Spleen (tissue), 11 donors: ENCODE measurements at regions not wholly inside any gene's neighbourhood (a gene's known extent, or its start where the extent isn't known, plus 50 kb on each side); places are given as distances from the start of the nearest gene placed in this dataset.

Source experiments
- DNase-seq: peaks from one replicate; pipeline ENCODE4 v3.0.0-alpha.2; 2020
- H3K27ac ChIP-seq, 8 donors: fragments of 200-600 bp; sonication (generic) in 7 of 8; 1 replicate in 4 of 8; 2 replicates in 4 of 8; pipeline versions ENCODE4 v1.5.0 to v1.8.0; 2016 to 2021; ENCODE audit warnings: inconsistent platforms in 4 of 8, mild to moderate bottlenecking in 4 of 8, moderate library complexity in 1 of 8
- H3K27me3 ChIP-seq, 7 donors: fragments of 200-600 bp; sonication (generic) in 6 of 7; replicated peaks in 1 of 7; 1 replicate in 4 of 7; 2 replicates in 3 of 7; pipeline versions ENCODE4 v1.5.0 to v1.8.0; 2016 to 2021; ENCODE audit warnings: inconsistent platforms in 3 of 7, mild to moderate bottlenecking in 1 of 7
- H3K36me3 ChIP-seq, 6 donors: fragments of 200-600 bp; sonication (generic) in 5 of 6; 1 replicate in 4 of 6; 2 replicates in 2 of 6; pipeline versions ENCODE4 v1.5.0 to v1.8.0; 2016 to 2021; ENCODE audit warnings: inconsistent platforms in 2 of 6
- H3K4me1 ChIP-seq, 6 donors: fragments of 200-600 bp; sonication (generic) in 5 of 6; 1 replicate in 3 of 6; 2 replicates in 3 of 6; pipeline versions ENCODE4 v1.5.0 to v1.8.0; 2016 to 2021; ENCODE audit warnings: inconsistent platforms in 3 of 6
- H3K4me3 ChIP-seq, 8 donors: fragments of 200-600 bp; sonication (generic) in 7 of 8; 1 replicate in 4 of 8; 2 replicates in 4 of 8; pipeline versions ENCODE4 v1.5.0 to v1.8.0; 2016 to 2021; ENCODE audit warnings: inconsistent platforms in 4 of 8, mild to moderate bottlenecking in 4 of 8, moderate library complexity in 2 of 8
- H3K9me3 ChIP-seq, 8 donors: fragments of 200-600 bp; sonication (generic) in 7 of 8; 1 replicate in 4 of 8; 2 replicates in 4 of 8; pipeline versions ENCODE4 v1.5.0 to v1.8.0; 2016 to 2021; ENCODE audit warnings: inconsistent platforms in 4 of 8
- CTCF ChIP-seq, 11 experiments: fragments of 200-600 bp in 7 of 11; fragments of 450-650 bp in 4 of 11; sonication (generic) in 4 of 11; IDR thresholded peaks in 8 of 11; conservative IDR thresholded peaks in 3 of 11; 1 replicate in 7 of 11; 2 replicates in 4 of 11; pipeline versions ENCODE4 v1.4.0 to v1.8.0; 2016 to 2021; ENCODE audit warnings: antibody characterized with exemption in 11 of 11, inconsistent platforms in 4 of 11, mild to moderate bottlenecking in 1 of 11
- POLR2A ChIP-seq, 3 donors: fragments of 450-650 bp; IDR thresholded peaks; one replicate each; pipeline ENCODE4 v1.5.1; 2017; ENCODE audit warnings: antibody characterized with exemption in 3 of 3, mild to moderate bottlenecking in 1 of 3
- POLR2AphosphoS5 ChIP-seq, 3 donors: sonication (generic); formaldehyde crosslinking; IDR thresholded peaks; one replicate each; pipeline ENCODE4 v1.5.1; 2017; ENCODE audit warnings: antibody characterized with exemption in 3 of 3
- WGBS, 5 donors: extraction: QIAGEN DNeasy Blood & Tissue Kit in 3 of 5; methylation state at CpG; one replicate each; pipeline versions ENCODE4 v1.1.5 to v1.1.7; 2013 to 2018; 5-methylcytosine and 5-hydroxymethylcytosine counted together
- intact Hi-C: fragments of 100-400 bp; cut with DNase I; formaldehyde crosslinking; loops from one replicate; pipeline ENCODE4 v1.15.0; 2023; ENCODE audit warnings: low total_unique reads
- donor health status: healthy with polysubstance abuse.
- donor health status: DM: no; HTN: no; CAD: no; lungs with moderate emphysema.
- donor health status: DM: no; HTN: no; CAD: no.
- donor health status: Bipolar disorder and iron deficiency.
- donor health status: healthy.
- donor health status: DM: no; HTN: no; CAD: no.
- donor health status: DM: yes; HTN: yes; CAD: no.

- Histone ChIP-seq H3K27ac (no peak overlapping the region), H3K4me3 (no peak overlapping the region), H3K36me3 (no peaks in the 10 kb centered on the region), H3K9me3 (peaks cover 0 to 5% (median 3%) of the 10 kb centered on the region in 8 donors), H3K4me1 (no peaks in the 10 kb centered on the region), H3K27me3 (peaks cover 0 to 19% (median 0%) of the 10 kb centered on the region in 7 donors)
- intact Hi-C loops, result no loop called here
- 80 to 96% (median 85%) methylated on average over 10 to 11 of the region's 11 CpGs for WGBS, 5 donors
- DNase-seq, result peak; percentile 31
- TF ChIP-seq POLR2A (IDR thresholded peaks at IDR 0.05), result no peak
These were observed 138.9 kb upstream of the HDAC4 start for GRCh38 chr2:239539776-239540100.

DNA sequence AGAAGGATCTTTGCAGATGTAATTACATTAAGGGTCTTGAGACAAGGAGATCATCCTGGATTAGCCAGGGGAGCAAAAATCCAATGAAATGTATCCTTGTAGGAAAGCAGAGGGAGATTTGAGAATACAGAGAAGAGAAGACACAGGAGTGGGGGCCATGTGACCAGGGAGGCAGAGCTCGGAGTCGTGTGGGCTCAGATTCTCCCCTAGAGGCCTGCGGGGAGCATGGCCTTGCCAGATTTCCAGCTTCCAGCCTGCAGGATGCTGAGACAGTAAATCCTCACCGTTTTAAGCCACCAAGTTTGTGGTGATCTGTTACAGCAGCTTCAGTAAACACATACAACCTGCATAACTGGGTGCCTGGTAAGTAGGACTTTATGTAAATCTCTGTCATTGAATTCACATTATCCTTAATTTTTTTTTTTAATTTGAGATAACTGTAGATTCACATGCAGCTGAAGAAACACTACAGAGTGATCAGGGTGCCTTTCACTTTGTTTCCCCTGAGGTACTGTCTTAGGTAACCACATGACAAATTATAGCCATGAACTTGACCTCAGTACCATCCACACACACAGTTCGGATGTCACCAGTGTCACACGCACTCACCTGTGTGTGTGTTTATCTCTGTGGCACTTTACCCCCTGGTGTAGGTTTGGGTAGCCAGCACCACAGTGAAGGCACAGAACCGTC lies 138.4 kb upstream of the HDAC4 start:
- Histone ChIP-seq H3K36me3 (no peaks in the 10 kb centered on the region), H3K9me3 (peaks cover 0 to 10% (median 8%) of the 10 kb centered on the region in 8 donors), H3K4me1 (no peaks in the 10 kb centered on the region), H3K27me3 (peaks cover 0 to 14% (median 0%) of the 10 kb centered on the region in 7 donors), H3K27ac (no peak overlapping the region), H3K4me3 (no peak overlapping the region)
- intact Hi-C loops, result no loop called here
- DNase-seq, result peak; percentile 17
- 81 to 90% (median 84%) methylated on average over 7 of the region's 7 CpGs for WGBS, 5 donors
- TF ChIP-seq POLR2AphosphoS5 (IDR thresholded peaks at IDR 0.05), result no peak
- TF ChIP-seq CTCF (IDR thresholded peaks at IDR 0.05 in 8 of 11, conservative IDR thresholded peaks at IDR 0.05 in 3 of 11), result no peak
- no peak for TF ChIP-seq POLR2A (IDR thresholded peaks at IDR 0.05)

DNA sequence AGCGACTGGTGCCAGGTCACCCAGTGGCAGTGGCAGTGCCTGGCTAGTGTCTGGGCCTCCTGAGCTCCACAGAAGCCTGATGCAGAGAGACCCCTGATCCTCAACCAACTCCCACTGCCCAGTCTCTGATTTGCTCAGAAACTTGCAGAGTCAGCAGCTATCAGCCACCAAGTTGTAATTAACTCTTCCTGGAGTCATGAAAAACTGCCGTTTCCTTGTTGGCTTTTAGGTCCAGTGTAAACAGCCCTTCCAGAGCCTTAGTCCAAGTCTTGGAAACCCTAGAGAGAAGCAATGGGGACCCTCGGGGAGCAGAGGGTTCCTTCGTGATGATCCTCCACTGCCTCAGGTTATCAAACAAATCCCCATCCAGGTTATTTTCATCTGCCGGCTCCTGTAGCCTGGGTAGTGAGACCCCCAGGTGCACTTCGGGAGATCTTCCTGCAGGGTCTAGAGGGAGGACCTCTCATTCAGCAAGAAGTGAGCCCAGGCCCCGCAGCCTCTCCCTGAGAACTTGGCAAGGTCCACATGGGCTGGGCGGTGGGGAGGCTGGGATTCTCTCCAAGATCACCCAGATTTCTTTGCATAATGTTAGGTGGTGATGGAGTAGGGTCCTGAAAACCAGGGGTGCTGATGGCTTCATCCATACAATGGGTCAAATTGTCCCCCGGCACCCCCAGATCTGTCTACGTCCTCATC lies 137.7 kb upstream of the HDAC4 start:
- Histone ChIP-seq H3K27me3 (peaks cover 0 to 11% (median 0%) of the 10 kb centered on the region in 7 donors), H3K36me3 (no peaks in the 10 kb centered on the region), H3K9me3 (peaks cover 0 to 10% (median 8%) of the 10 kb centered on the region in 8 donors), H3K4me3 (no peak overlapping the region), H3K4me1 (peaks cover 0 to 3% (median 0%) of the 10 kb centered on the region in 6 donors), H3K27ac (no peak overlapping the region)
- WGBS, 5 donors, result 80 to 91% (median 86%) methylated on average over 8 to 10 of the region's 10 CpGs
- TF ChIP-seq POLR2AphosphoS5 (IDR thresholded peaks at IDR 0.05) (no peak), POLR2A (IDR thresholded peaks at IDR 0.05) (no peak), CTCF (IDR thresholded peaks at IDR 0.05 in 8 of 11, conservative IDR thresholded peaks at IDR 0.05 in 3 of 11) (no peak)
- DNase-seq, result peak; percentile 54
- intact Hi-C loops, result no loop called here

DNA sequence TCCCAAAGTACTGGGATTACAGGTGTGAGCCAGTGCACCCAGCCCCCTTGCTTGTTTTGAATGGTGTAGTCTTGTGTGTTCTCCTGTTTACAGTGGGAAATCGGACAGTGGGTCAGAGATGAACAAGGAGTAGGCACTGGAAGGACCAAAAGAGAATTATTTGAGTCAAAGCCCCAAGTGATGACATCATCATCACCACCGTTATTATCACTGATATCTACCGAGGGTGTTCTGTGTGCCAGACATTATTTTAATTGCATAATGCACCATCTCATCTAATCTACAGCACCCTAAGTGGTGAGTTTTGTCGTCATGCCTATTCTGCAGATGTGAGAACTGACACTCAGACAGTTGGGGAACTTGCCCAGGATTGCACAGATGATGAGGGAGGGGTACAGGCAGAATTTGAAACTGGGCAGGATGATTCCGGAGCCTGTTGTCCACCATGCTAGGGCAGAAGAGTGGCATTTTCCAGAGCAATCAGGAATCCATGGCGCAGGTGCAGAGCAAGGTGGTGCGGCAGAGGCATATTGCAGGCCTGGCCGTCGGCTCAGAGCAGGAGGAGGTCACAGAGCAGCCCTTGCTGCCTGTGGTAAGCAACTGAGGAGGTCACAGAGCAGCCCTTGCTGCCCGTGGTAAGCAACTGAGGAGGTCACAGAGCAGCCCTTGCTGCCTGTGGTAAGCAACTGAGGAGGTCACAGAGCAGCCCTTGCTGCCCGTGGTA lies 137.0 kb upstream of the HDAC4 start:
- Histone ChIP-seq H3K27ac (no peak overlapping the region), H3K4me1 (peaks cover 0 to 11% (median 0%) of the 10 kb centered on the region in 6 donors), H3K27me3 (peaks cover 0 to 14% (median 0%) of the 10 kb centered on the region in 7 donors), H3K36me3 (no peaks in the 10 kb centered on the region), H3K9me3 (peaks cover 0 to 10% (median 8%) of the 10 kb centered on the region in 8 donors), H3K4me3 (no peak overlapping the region)
- TF ChIP-seq POLR2AphosphoS5 (IDR thresholded peaks at IDR 0.05), result no peak
- intact Hi-C loops, result no loop called here
- 70 to 87% (median 83%) methylated on average over 11 of the region's 11 CpGs for WGBS, 5 donors
- peak; percentile 31 for DNase-seq

GRCh38 chr2:239536186-239536585 lies 135.4 kb upstream of the HDAC4 start:
- Histone ChIP-seq H3K27me3 (peaks cover 0 to 10% (median 0%) of the 10 kb centered on the region in 7 donors), H3K36me3 (no peaks in the 10 kb centered on the region), H3K9me3 (peaks cover 0 to 12% (median 8%) of the 10 kb centered on the region in 8 donors), H3K27ac (no peak overlapping the region), H3K4me3 (no peak overlapping the region), H3K4me1 (peaks cover 0 to 20% (median 0%) of the 10 kb centered on the region in 6 donors)
- peak; percentile 44 for DNase-seq
- TF ChIP-seq CTCF (IDR thresholded peaks at IDR 0.05 in 8 of 11, conservative IDR thresholded peaks at IDR 0.05 in 3 of 11), result no peak
- no peak for TF ChIP-seq POLR2A (IDR thresholded peaks at IDR 0.05)
- TF ChIP-seq POLR2AphosphoS5 (IDR thresholded peaks at IDR 0.05), result no peak
- intact Hi-C loops, result no loop called here
- 83 to 88% (median 86%) methylated on average over 10 of the region's 10 CpGs for WGBS, 5 donors
